ENCODE measurements at regions not wholly inside any gene's neighbourhood (a gene's known extent, or its start where the extent isn't known, plus 50 kb on each side); places are given as distances from the start of the nearest gene placed in this dataset.

GRCh38 chr6:27101824-27102223 lies 145.7 kb upstream of the PRSS16 start:
- TF ChIP-seq POLR2A (IDR thresholded peaks at IDR 0.05; ENCODE audit: extremely low read depth, insufficient read length): no peak
- TF ChIP-seq CTCF (IDR thresholded peaks at IDR 0.05; ENCODE audit: low read depth, low read length): no peak
- TF ChIP-seq, protein P1, sequence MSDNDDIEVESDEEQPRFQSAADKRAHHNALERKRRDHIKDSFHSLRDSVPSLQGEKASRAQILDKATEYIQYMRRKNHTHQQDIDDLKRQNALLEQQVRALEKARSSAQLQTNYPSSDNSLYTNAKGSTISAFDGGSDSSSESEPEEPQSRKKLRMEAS (IDR thresholded peaks at IDR 0.05; ENCODE audit: low read depth, low read length): no peak

Measured in NB4 (cell line).